GM10266 (cell line): ENCODE measurements at regions not wholly inside any gene's neighbourhood (a gene's known extent, or its start where the extent isn't known, plus 50 kb on each side); places are given as distances from the start of the nearest gene placed in this dataset.
"Not testable (repeated sequence)": the region's sequence is repeated elsewhere in the genome, so short reads cannot be mapped to it uniquely, and the experiment has no call there.

Source experiments
- DNase-seq: peaks from one replicate; pipeline ENCODE4 v3.0.0; 2012; ENCODE audit errors: extremely low spot score
- CTCF ChIP-seq: IDR thresholded peaks from 2 replicates; pipeline ENCODE4 v1.5.1; 2012; ENCODE audit warnings: mild to moderate bottlenecking, low read depth; ENCODE audit not compliant: control insufficient read depth, insufficient read depth; ENCODE audit errors: missing control alignments

DNA sequence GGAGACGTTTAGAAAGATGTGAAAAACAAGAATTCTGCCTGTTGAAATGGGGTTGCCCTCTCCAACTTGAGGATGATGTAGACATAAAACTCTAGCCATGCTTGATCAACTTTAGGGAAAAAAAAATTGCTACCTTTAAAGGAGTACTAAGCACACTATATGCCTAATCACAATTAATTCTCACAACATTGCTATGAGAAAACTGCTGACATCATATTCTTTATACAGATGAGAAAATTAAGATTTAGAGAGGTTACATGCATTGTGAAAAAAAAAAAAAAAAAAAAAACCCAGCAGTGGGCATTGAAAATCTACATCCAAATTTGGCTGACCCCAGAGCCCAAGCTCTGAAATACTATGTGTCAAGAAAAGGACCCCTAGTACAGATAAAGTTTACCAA, 617.2 kb upstream of the ADGRL2 start:
- DNase-seq: no peak
- no peak for TF ChIP-seq CTCF

- no peak for TF ChIP-seq CTCF
- DNase-seq: no peak
Observed at GRCh38 chr1:81183051-81183450, 617.7 kb upstream of the ADGRL2 start.

- TF ChIP-seq CTCF: no peak
- no peak for DNase-seq
Observed at GRCh38 chr1:81179242-81179641, 621.5 kb upstream of the ADGRL2 start.

GRCh38 chr1:81178431-81179093, 622.2 kb upstream of the ADGRL2 start:
- DNase-seq: not testable (repeated sequence)

GRCh38 chr1:81174811-81175476, 625.8 kb upstream of the ADGRL2 start:
- no peak for DNase-seq
- TF ChIP-seq CTCF: no peak

DNA sequence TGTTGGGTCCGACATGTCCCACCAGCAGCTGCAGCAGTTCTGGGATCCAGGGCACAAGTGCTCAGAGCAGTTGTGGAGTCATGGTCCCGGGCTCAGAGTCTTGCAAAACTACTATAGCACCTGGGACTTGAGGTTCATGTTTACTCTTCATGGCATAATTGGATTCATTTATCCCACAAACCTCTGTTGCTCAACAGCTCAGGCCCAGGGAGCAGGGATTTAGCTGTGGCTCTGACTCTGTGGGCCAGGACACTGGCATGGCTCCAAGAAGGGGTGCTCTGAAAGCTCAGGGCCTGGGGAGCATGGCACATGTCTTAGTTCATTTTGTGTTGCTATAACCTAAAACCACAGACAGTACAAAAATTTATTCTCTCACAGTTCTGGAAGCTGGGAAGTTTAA, 626.7 kb upstream of the ADGRL2 start:
- DNase-seq: no peak
- TF ChIP-seq CTCF: no peak

DNA sequence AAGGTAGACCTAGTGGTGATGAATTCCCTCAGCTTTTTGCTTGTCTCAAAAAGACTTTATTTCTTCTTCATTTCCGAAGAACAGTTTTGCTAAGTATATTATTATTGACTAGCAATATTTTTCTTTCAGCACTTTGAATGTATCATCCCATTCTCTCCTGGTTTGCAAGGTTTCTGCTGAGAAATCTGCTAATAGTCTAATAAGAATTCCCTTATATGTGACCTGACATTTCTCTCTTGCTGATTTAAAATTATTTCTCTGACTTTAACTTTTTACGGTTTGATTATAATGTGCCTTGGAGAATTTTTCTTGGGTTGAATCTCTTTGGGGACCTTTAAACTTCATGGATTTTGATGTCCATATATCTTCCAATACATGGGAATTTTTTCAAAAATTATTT, 628.3 kb upstream of the ADGRL2 start:
- TF ChIP-seq CTCF: no peak
- DNase-seq: no peak
